HEK293T (cell line): ENCODE measurements at regions not wholly inside any gene's neighbourhood (a gene's known extent, or its start where the extent isn't known, plus 50 kb on each side); places are given as distances from the start of the nearest gene placed in this dataset.

Source experiments
- ELF4 ChIP-seq: fragments of 450-650 bp; IDR thresholded peaks from 2 replicates; pipeline ENCODE4 v1.6.1; 2017; ENCODE audit warnings: antibody characterized with exemption
- FOXK2 ChIP-seq: fragments of 450-650 bp; IDR thresholded peaks from 2 replicates; pipeline ENCODE4 v1.6.1; 2016; ENCODE audit warnings: mild to moderate bottlenecking
- HDGF ChIP-seq: fragments of 450-650 bp; IDR thresholded peaks from 2 replicates; pipeline ENCODE4 v1.6.1; 2017; ENCODE audit warnings: antibody characterized with exemption, borderline replicate concordance
- L3MBTL2 ChIP-seq: fragments of 450-650 bp; conservative IDR thresholded peaks from 2 replicates; pipeline ENCODE4 v1.6.1; 2016; ENCODE audit warnings: mild to moderate bottlenecking
- LEF1 ChIP-seq: fragments of 450-650 bp; IDR thresholded peaks from 2 replicates; pipeline ENCODE4 v1.6.1; 2017; ENCODE audit warnings: mild to moderate bottlenecking, borderline replicate concordance
- NFRKB ChIP-seq: fragments of 450-650 bp; IDR thresholded peaks from 2 replicates; pipeline ENCODE4 v1.6.1; 2016; ENCODE audit warnings: mild to moderate bottlenecking, moderate library complexity
- TARDBP ChIP-seq: fragments of 450-650 bp; IDR thresholded peaks from 2 replicates; pipeline ENCODE4 v1.6.1; 2016

DNA sequence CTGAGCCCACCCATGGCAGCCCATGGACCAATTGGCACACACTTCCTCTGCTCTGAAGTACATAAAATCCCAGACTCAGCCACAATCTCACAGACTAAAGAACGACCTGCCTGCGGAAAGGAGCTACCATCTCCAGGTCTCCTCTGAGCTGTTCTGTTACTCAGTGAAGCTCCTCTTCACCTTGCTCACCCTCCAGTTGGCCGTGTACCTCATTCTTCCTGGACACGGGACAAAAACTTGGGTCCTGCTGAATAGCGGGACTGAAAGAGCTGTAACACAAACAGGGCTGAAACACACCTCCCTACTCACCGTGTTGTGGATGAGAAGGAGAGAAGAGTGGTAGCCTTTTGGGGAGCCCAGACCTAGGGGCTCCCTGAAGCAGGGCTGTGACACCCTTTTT is 128.7 kb downstream of the GAS1 start:
- TF ChIP-seq LEF1 (no peak), TARDBP (no peak), NFRKB (no peak), FOXK2 (no peak), ELF4 (no peak), L3MBTL2 (no peak), HDGF (no peak)
